ENCODE measurements at regions not wholly inside any gene's neighbourhood (a gene's known extent, or its start where the extent isn't known, plus 50 kb on each side); places are given as distances from the start of the nearest gene placed in this dataset.

- TF ChIP-seq, protein P1, sequence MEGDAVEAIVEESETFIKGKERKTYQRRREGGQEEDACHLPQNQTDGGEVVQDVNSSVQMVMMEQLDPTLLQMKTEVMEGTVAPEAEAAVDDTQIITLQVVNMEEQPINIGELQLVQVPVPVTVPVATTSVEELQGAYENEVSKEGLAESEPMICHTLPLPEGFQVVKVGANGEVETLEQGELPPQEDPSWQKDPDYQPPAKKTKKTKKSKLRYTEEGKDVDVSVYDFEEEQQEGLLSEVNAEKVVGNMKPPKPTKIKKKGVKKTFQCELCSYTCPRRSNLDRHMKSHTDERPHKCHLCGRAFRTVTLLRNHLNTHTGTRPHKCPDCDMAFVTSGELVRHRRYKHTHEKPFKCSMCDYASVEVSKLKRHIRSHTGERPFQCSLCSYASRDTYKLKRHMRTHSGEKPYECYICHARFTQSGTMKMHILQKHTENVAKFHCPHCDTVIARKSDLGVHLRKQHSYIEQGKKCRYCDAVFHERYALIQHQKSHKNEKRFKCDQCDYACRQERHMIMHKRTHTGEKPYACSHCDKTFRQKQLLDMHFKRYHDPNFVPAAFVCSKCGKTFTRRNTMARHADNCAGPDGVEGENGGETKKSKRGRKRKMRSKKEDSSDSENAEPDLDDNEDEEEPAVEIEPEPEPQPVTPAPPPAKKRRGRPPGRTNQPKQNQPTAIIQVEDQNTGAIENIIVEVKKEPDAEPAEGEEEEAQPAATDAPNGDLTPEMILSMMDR (conservative IDR thresholded peaks at IDR 0.05; ENCODE audit: low read depth, low read length), result peak; percentile 78
- no peak for TF ChIP-seq EZH2 (IDR thresholded peaks at IDR 0.05; ENCODE audit: borderline replicate concordance, low read depth, low read length, poor library complexity, severe bottlenecking)
Observed at GRCh38 chr17:13337864-13338371, 263.8 kb downstream of the HS3ST3A1 start.

Data from A673 (cell line).